ENCODE measurements at regions not wholly inside any gene's neighbourhood (a gene's known extent, or its start where the extent isn't known, plus 50 kb on each side); places are given as distances from the start of the nearest gene placed in this dataset.

- Histone ChIP-seq H3K79me2 (ENCODE audit: insufficient read depth, low read depth) (no peaks in the 10 kb centered on the region), H2AFZ (ENCODE audit: low read depth) (no peak overlapping the region), H3K27ac (no peak overlapping the region), H3K4me3 (IDR thresholded peaks at IDR 0.05; ENCODE audit: insufficient read depth, low read depth, low read length) (no peak overlapping the region), H3K36me3 (ENCODE audit: insufficient read depth) (no peaks in the 10 kb centered on the region), H3K9ac (no peak overlapping the region), H4K20me1 (ENCODE audit: insufficient read depth) (no peaks in the 10 kb centered on the region), H3K27me3 (ENCODE audit: insufficient read depth, low read depth) (no peaks in the 10 kb centered on the region), H3K4me1 (ENCODE audit: low read depth, poor library complexity, severe bottlenecking) (no peaks in the 10 kb centered on the region), H3K4me2 (no peak overlapping the region)
- no peak for TF ChIP-seq CTCF (conservative IDR thresholded peaks at IDR 0.05; ENCODE audit: low read depth, low read length)
Observed at GRCh38 chr14:44745371-44745770, 216.4 kb downstream of the KLHL28 start.

- H3K4me3 ChIP-seq (IDR thresholded peaks at IDR 0.05; ENCODE audit: insufficient read depth, low read depth, low read length): no peak overlapping the region
- TF ChIP-seq CTCF (conservative IDR thresholded peaks at IDR 0.05; ENCODE audit: low read depth, low read length): no peak
Observed at GRCh38 chr14:44742202-44742601, 219.5 kb downstream of the KLHL28 start.

GRCh38 chr14:44741431-44741830, 220.3 kb downstream of the KLHL28 start:
- H3K4me1 ChIP-seq (ENCODE audit: low read depth, poor library complexity, severe bottlenecking): no peaks in the 10 kb centered on the region
- no peak for TF ChIP-seq CTCF (conservative IDR thresholded peaks at IDR 0.05; ENCODE audit: low read depth, low read length)
- no peak overlapping the region for H2AFZ ChIP-seq (ENCODE audit: low read depth)
- H3K27ac ChIP-seq: no peak overlapping the region
- H3K27me3 ChIP-seq (ENCODE audit: insufficient read depth, low read depth): no peaks in the 10 kb centered on the region
- no peaks in the 10 kb centered on the region for H4K20me1 ChIP-seq (ENCODE audit: insufficient read depth)
- no peaks in the 10 kb centered on the region for H3K79me2 ChIP-seq (ENCODE audit: insufficient read depth, low read depth)
- H3K4me2 ChIP-seq: no peak overlapping the region
- no peaks in the 10 kb centered on the region for H3K36me3 ChIP-seq (ENCODE audit: insufficient read depth)
- H3K4me3 ChIP-seq (IDR thresholded peaks at IDR 0.05; ENCODE audit: insufficient read depth, low read depth, low read length): no peak overlapping the region
- no peak overlapping the region for H3K9ac ChIP-seq

More at GRCh38 chr14:44742202-44742601, 219.5 kb downstream of the KLHL28 start:
- H3K4me2 ChIP-seq: no peak overlapping the region
- H4K20me1 ChIP-seq (ENCODE audit: insufficient read depth): no peaks in the 10 kb centered on the region
- no peak overlapping the region for H3K27ac ChIP-seq
- H3K36me3 ChIP-seq (ENCODE audit: insufficient read depth): no peaks in the 10 kb centered on the region
- H3K79me2 ChIP-seq (ENCODE audit: insufficient read depth, low read depth): no peaks in the 10 kb centered on the region
- H2AFZ ChIP-seq (ENCODE audit: low read depth): no peak overlapping the region
- H3K27me3 ChIP-seq (ENCODE audit: insufficient read depth, low read depth): no peaks in the 10 kb centered on the region
- no peak overlapping the region for H3K9ac ChIP-seq
- H3K4me1 ChIP-seq (ENCODE audit: low read depth, poor library complexity, severe bottlenecking): no peaks in the 10 kb centered on the region

- Histone ChIP-seq H3K4me1 (ENCODE audit: low read depth, poor library complexity, severe bottlenecking) (no peaks in the 10 kb centered on the region), H3K36me3 (ENCODE audit: insufficient read depth) (no peaks in the 10 kb centered on the region)
Observed at GRCh38 chr14:44736326-44736725, 225.4 kb downstream of the KLHL28 start.

More at GRCh38 chr14:44736326-44736725, 225.4 kb downstream of the KLHL28 start:
- no peaks in the 10 kb centered on the region for H3K27me3 ChIP-seq (ENCODE audit: insufficient read depth, low read depth)
- H3K4me3 ChIP-seq (IDR thresholded peaks at IDR 0.05; ENCODE audit: insufficient read depth, low read depth, low read length): no peak overlapping the region
- H3K79me2 ChIP-seq (ENCODE audit: insufficient read depth, low read depth): no peaks in the 10 kb centered on the region
- no peak overlapping the region for H3K4me2 ChIP-seq
- H3K27ac ChIP-seq: no peak overlapping the region
- H3K9ac ChIP-seq: no peak overlapping the region
- no peaks in the 10 kb centered on the region for H4K20me1 ChIP-seq (ENCODE audit: insufficient read depth)
- no peak overlapping the region for H2AFZ ChIP-seq (ENCODE audit: low read depth)
- TF ChIP-seq CTCF (conservative IDR thresholded peaks at IDR 0.05; ENCODE audit: low read depth, low read length): no peak
